ENCODE measurements at regions not wholly inside any gene's neighbourhood (a gene's known extent, or its start where the extent isn't known, plus 50 kb on each side); places are given as distances from the start of the nearest gene placed in this dataset.

DNA sequence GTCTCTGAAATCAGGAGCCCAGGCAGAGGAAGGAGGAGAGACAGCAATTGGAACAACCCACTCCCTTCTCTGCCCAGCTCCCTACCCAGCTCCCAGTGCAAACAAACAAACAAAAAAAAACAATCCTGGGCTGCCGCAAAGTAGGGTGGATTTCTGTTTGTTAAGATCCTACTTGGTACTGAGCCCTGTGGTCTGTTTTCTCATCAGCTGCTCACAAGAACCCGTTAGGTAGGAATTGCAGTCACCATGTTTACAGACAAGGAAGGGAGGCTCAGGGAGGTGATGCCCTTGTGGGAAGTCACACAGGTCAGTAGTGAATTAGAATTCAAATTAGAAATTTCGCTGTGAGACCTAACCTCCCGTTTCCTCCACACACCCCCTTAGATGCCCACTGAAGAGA lies 128.8 kb upstream of the RAD23B start:
- DNase-seq (ENCODE audit: low spot score) = no peak
- Mint-ChIP-seq H3K9me3 (ENCODE audit: unreplicated experiment) (no peaks in the 10 kb centered on the region), H3K4me1 (ENCODE audit: unreplicated experiment) (peaks cover 4% of the 10 kb centered on the region), H3K27ac (ENCODE audit: unreplicated experiment) (no peak overlapping the region), H3K36me3 (ENCODE audit: low read depth, unreplicated experiment) (no peaks in the 10 kb centered on the region), H3K4me3 (ENCODE audit: unreplicated experiment) (no peak overlapping the region), H3K27me3 (ENCODE audit: unreplicated experiment) (no peaks in the 10 kb centered on the region)
- TF ChIP-seq, protein P1, sequence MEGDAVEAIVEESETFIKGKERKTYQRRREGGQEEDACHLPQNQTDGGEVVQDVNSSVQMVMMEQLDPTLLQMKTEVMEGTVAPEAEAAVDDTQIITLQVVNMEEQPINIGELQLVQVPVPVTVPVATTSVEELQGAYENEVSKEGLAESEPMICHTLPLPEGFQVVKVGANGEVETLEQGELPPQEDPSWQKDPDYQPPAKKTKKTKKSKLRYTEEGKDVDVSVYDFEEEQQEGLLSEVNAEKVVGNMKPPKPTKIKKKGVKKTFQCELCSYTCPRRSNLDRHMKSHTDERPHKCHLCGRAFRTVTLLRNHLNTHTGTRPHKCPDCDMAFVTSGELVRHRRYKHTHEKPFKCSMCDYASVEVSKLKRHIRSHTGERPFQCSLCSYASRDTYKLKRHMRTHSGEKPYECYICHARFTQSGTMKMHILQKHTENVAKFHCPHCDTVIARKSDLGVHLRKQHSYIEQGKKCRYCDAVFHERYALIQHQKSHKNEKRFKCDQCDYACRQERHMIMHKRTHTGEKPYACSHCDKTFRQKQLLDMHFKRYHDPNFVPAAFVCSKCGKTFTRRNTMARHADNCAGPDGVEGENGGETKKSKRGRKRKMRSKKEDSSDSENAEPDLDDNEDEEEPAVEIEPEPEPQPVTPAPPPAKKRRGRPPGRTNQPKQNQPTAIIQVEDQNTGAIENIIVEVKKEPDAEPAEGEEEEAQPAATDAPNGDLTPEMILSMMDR (IDR thresholded peaks at IDR 0.05; ENCODE audit: unreplicated experiment) = no peak

DNA sequence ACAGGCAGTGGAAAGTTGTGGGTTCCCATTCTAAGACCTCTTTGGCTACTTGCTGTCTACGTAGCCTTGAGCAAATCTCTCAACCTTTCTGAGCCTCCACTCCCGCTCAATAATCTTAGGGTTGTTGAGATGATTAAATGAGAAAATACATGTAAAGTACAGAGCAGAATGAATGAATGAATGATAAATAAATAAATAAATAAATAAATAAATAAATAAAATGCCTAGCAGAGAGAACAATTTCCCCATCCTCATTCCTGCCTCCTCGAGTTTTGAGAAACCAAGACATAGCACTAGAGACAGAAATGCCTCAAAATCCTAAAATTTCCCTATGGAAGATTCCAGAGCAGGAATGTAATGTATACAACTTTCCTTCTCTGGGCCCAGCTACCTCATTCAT lies 128.3 kb upstream of the RAD23B start:
- no peak for DNase-seq (ENCODE audit: low spot score)
- TF ChIP-seq, protein P1 (IDR thresholded peaks at IDR 0.05; ENCODE audit: unreplicated experiment) = no peak
- H3K27ac Mint-ChIP-seq (ENCODE audit: unreplicated experiment) = no peak overlapping the region
- no peaks in the 10 kb centered on the region for H3K9me3 Mint-ChIP-seq (ENCODE audit: unreplicated experiment)
- H3K4me1 Mint-ChIP-seq (ENCODE audit: unreplicated experiment) = peaks cover 5% of the 10 kb centered on the region
- no peaks in the 10 kb centered on the region for H3K36me3 Mint-ChIP-seq (ENCODE audit: low read depth, unreplicated experiment)
- H3K27me3 Mint-ChIP-seq (ENCODE audit: unreplicated experiment) = no peaks in the 10 kb centered on the region
- H3K4me3 Mint-ChIP-seq (ENCODE audit: unreplicated experiment) = no peak overlapping the region

DNA sequence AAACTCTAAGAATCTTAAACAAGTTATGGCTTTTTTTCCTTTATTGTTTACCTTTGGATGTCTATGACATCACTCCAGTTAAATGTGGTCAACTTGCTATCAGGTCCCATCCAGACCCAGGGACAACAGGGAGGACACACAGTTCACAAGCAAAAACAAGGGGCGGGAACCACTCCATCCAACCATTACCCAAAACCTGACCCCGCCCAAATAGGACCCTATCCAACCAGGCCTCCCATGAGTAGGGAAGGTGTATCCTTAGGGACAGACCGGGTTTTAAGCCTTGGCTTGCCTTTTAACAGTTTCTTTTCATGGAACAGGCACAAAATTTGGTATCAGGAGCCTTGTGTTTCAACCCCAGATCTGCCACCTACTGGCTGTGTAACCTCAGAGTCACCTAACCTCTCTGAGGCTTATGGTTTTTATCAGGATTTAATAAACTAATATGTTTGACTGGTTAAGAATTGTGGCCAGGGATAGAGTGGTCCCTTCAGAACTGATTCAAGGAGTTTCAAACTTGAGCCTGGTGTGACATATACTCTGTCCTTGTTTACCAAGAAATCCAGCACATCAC lies 127.7 kb upstream of the RAD23B start:
- no peak overlapping the region for H3K27ac Mint-ChIP-seq (ENCODE audit: unreplicated experiment)
- no peaks in the 10 kb centered on the region for H3K9me3 Mint-ChIP-seq (ENCODE audit: unreplicated experiment)
- no peaks in the 10 kb centered on the region for H3K27me3 Mint-ChIP-seq (ENCODE audit: unreplicated experiment)
- peaks cover 6% of the 10 kb centered on the region for H3K4me1 Mint-ChIP-seq (ENCODE audit: unreplicated experiment)
- H3K36me3 Mint-ChIP-seq (ENCODE audit: low read depth, unreplicated experiment) = no peaks in the 10 kb centered on the region
- no peak for DNase-seq (ENCODE audit: low spot score)
- TF ChIP-seq, protein P1 (IDR thresholded peaks at IDR 0.05; ENCODE audit: unreplicated experiment) = no peak
- H3K4me3 Mint-ChIP-seq (ENCODE audit: unreplicated experiment) = no peak overlapping the region

DNA sequence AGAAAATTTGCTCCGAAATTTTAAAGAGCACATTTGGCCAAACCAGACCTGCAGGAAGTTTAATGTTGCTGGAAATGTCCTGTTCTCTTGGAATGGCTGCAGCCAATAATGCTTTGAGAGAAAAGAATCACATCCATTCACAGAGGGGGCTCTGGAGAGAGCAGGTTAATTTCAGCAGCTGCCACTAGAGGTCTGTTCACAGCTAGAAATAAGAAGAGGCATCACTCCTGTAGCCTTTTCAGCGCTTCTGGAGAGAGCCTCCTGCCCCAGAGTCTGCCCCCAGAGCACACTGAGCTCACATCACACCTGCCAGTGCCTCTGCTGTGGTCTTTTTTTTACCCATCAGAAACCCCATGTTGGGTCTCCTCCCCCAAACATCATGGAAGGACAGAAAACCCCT lies 124.8 kb upstream of the RAD23B start:
- Mint-ChIP-seq H3K9me3 (ENCODE audit: unreplicated experiment) (no peaks in the 10 kb centered on the region), H3K4me1 (ENCODE audit: unreplicated experiment) (peaks cover 6% of the 10 kb centered on the region), H3K27me3 (ENCODE audit: unreplicated experiment) (no peaks in the 10 kb centered on the region), H3K4me3 (ENCODE audit: unreplicated experiment) (no peak overlapping the region), H3K27ac (ENCODE audit: unreplicated experiment) (no peak overlapping the region), H3K36me3 (ENCODE audit: low read depth, unreplicated experiment) (peaks cover 4% of the 10 kb centered on the region)
- DNase-seq (ENCODE audit: low spot score) = peak; percentile 38
- TF ChIP-seq, protein P1 (IDR thresholded peaks at IDR 0.05; ENCODE audit: unreplicated experiment) = peak; percentile 34

DNA sequence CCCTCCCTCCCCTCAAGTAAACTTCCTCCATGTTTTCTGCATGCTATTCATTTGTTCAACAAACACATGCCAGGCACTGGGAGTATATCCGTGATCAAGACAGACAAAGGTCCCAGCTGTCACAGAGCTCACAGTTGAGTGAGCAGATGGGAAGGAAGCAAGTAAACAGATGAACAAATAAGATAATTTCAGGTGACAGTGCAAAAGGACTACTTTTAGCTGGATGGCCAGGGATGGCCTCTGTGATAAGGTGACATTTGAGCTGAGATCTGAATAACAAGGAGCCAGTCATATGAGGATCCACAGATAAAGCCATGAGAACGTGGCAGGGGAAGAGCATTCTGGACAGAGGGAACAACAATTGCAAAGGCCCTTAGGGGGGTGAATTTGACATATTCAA lies 121.7 kb upstream of the RAD23B start:
- no peaks in the 10 kb centered on the region for H3K27me3 Mint-ChIP-seq (ENCODE audit: unreplicated experiment)
- H3K4me3 Mint-ChIP-seq (ENCODE audit: unreplicated experiment) = no peak overlapping the region
- TF ChIP-seq, protein P1 (IDR thresholded peaks at IDR 0.05; ENCODE audit: unreplicated experiment) = no peak
- H3K9me3 Mint-ChIP-seq (ENCODE audit: unreplicated experiment) = no peaks in the 10 kb centered on the region
- peaks cover 4% of the 10 kb centered on the region for H3K36me3 Mint-ChIP-seq (ENCODE audit: low read depth, unreplicated experiment)
- H3K4me1 Mint-ChIP-seq (ENCODE audit: unreplicated experiment) = peaks cover 8% of the 10 kb centered on the region
- DNase-seq (ENCODE audit: low spot score) = peak; percentile 17
- no peak overlapping the region for H3K27ac Mint-ChIP-seq (ENCODE audit: unreplicated experiment)
